ENCODE measurements at regions not wholly inside any gene's neighbourhood (a gene's known extent, or its start where the extent isn't known, plus 50 kb on each side); places are given as distances from the start of the nearest gene placed in this dataset.
A peak's percentile ranks its signal among the peaks of the same experiment; 100 is the strongest.

DNA sequence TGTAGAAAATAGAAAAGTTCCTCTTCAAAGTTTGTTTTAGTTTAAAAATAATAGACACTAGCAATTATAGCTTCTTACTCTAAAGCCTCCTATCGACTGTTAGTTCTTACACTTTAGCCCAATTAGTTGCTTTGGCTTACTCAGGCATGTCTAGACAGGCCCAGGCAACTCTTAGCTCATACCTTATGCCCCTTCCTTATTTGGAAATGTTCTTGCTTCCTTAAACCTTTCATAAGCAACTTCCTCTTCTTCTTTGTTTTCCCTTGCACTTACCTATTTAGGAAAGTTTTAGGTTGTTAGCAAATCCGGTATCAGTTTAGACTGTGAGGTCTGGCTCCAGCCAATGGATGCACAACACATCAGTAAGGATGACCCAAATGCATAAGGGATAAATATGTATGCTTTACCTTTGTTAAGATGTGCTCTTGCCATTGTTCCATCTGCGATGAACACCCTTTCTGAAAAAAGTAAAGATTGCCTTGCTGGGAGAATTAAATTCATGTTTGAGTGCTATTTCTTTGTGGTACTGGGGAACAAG lies 1277.5 kb upstream of the CNTN5 start:
- intact Hi-C loops (cut with micrococcal nuclease), result no loop called here
- H3K9me1 ChIP-seq (ENCODE audit: control insufficient read depth, insufficient read depth, low read length), result no peaks in the 10 kb centered on the region
- TF ChIP-seq NCOA6 (IDR thresholded peaks at IDR 0.05) (no peak), TAF1 (IDR thresholded peaks at IDR 0.05; ENCODE audit: control insufficient read depth, extremely low read depth, insufficient read depth, low read length, severe bottlenecking) (no peak), RBFOX2 (IDR thresholded peaks at IDR 0.05; ENCODE audit: low read depth, low read length) (no peak), THRAP3 (IDR thresholded peaks at IDR 0.05; ENCODE audit: borderline replicate concordance) (no peak), SRF (CRISPR knock-in tag; IDR thresholded peaks at IDR 0.05) (peak in 1 of 2 experiments; percentile 44; a peak in 1 of 4 replicates)
- TF ChIP-seq, protein P1, sequence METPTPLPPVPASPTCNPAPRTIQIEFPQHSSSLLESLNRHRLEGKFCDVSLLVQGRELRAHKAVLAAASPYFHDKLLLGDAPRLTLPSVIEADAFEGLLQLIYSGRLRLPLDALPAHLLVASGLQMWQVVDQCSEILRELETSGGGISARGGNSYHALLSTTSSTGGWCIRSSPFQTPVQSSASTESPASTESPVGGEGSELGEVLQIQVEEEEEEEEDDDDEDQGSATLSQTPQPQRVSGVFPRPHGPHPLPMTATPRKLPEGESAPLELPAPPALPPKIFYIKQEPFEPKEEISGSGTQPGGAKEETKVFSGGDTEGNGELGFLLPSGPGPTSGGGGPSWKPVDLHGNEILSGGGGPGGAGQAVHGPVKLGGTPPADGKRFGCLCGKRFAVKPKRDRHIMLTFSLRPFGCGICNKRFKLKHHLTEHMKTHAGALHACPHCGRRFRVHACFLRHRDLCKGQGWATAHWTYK (CRISPR knock-in tag; IDR thresholded peaks at IDR 0.05), result no peak
- DNase-seq (ENCODE audit: extremely low read depth in 1 of 4, low spot score in 3 of 4) (no peak), FAIRE-seq (no peak), ATAC-seq (no peak)
- ChIA-PET CTCF (ENCODE audit: low intra/inter-chr PET ratio) (no interaction called here), POLR2A (interaction anchor here (0.6 kb wide), 1 partner anchor 90 kb away, joined by 3 read pairs; no protein-coding TSS in a partner anchor)
- H3K4me1 ChIP-seq (replicated peaks in 1 of 2; ENCODE audit: control insufficient read depth in 2 of 2, insufficient read depth in 2 of 2, low read length in 2 of 2), result peaks cover 0 to 4% of the 10 kb centered on the region in 2 experiments; a peak in 2 of 5 replicates
- no peak overlapping the region for H3K9ac ChIP-seq (ENCODE audit: insufficient read depth in 1 of 2, low read depth in 2 of 2, low read length in 2 of 2)
- H2AFZ ChIP-seq (ENCODE audit: low read depth, low read length), result peak overlapping the region; percentile 24; the same call in 1 of the 2 replicates
- no peaks in the 10 kb centered on the region for H3K27me3 ChIP-seq (ENCODE audit: control insufficient read depth in 2 of 2, insufficient read depth in 2 of 2, low read length in 2 of 2)
- no peaks in the 10 kb centered on the region for H4K20me1 ChIP-seq (replicated peaks; ENCODE audit: control insufficient read depth, insufficient read depth, low read length)
- H3K36me3 ChIP-seq (ENCODE audit: control insufficient read depth, insufficient read depth, low read length), result no peaks in the 10 kb centered on the region
- H3K79me2 ChIP-seq (ENCODE audit: control insufficient read depth, insufficient read depth, low read length), result no peaks in the 10 kb centered on the region
- no peak overlapping the region for H3K4me2 ChIP-seq (ENCODE audit: insufficient read depth, low read length)
- WGBS (ENCODE audit: insufficient coverage, low coverage, missing lambda C conversion rate), result 22% methylated on average over 3 of the region's 3 CpGs
- no peak overlapping the region for H3K27ac ChIP-seq (ENCODE audit: extremely low read depth, low read depth, low read length)
- no peak overlapping the region for H3K4me3 ChIP-seq
- in situ Hi-C loops (cut with MboI), result no loop called here
- peaks cover 4% of the 10 kb centered on the region; the same call in 1 of the 2 replicates for H3K9me3 ChIP-seq (replicated peaks; ENCODE audit: control insufficient read depth, insufficient read depth, low read depth, low read length)
- no TSS peak for BruUV-seq (replicated peaks)

Data from K562 (cell line).